Sigmoid colon (tissue), 6 donors: ENCODE measurements at regions not wholly inside any gene's neighbourhood (a gene's known extent, or its start where the extent isn't known, plus 50 kb on each side); places are given as distances from the start of the nearest gene placed in this dataset.
"Not testable (repeated sequence)": the region's sequence is repeated elsewhere in the genome, so short reads cannot be mapped to it uniquely, and the experiment has no call there.

ENCODE experiments used
- DNase-seq: peaks from one replicate; pipeline ENCODE4 v3.0.0-alpha.2; 2019
- H3K27ac ChIP-seq, 4 donors: fragments of 200-600 bp; sonication (generic); one replicate each; pipeline ENCODE4 v1.5.1; 2016 to 2019; ENCODE audit warnings: mild to moderate bottlenecking in 1 of 4
- H3K27me3 ChIP-seq, 3 donors: fragments of 200-600 bp; sonication (generic); one replicate each; pipeline ENCODE4 v1.5.1; 2019; ENCODE audit warnings: mild to moderate bottlenecking in 1 of 3
- H3K36me3 ChIP-seq, 4 donors: fragments of 200-600 bp; sonication (generic); one replicate each; pipeline ENCODE4 v1.5.1; 2016 to 2019
- H3K4me1 ChIP-seq, 4 donors: fragments of 200-600 bp; sonication (generic); one replicate each; pipeline ENCODE4 v1.5.1; 2017 to 2019
- H3K4me3 ChIP-seq, 4 donors: fragments of 200-600 bp; sonication (generic); one replicate each; pipeline ENCODE4 v1.5.1; 2017 to 2019; ENCODE audit warnings: mild to moderate bottlenecking in 2 of 4, moderate library complexity in 1 of 4
- H3K9me3 ChIP-seq, 4 donors: fragments of 200-600 bp in 3 of 4; sonication (generic) in 3 of 4; one replicate each; pipeline versions ENCODE4 v1.5.1 to v1.6.1; 2013 to 2019
- EP300 ChIP-seq, 4 donors: sonication (generic); formaldehyde crosslinking; IDR thresholded peaks; one replicate each; pipeline ENCODE4 v1.6.1; 2017; ENCODE audit warnings: antibody characterized with exemption in 4 of 4
- POLR2A ChIP-seq, 2 donors: fragments of 450-650 bp; IDR thresholded peaks; one replicate each; pipeline ENCODE4 v1.6.1; 2016; ENCODE audit warnings: antibody characterized with exemption in 2 of 2, mild to moderate bottlenecking in 2 of 2, moderate library complexity in 2 of 2
- POLR2AphosphoS5 ChIP-seq, 4 donors: sonication (generic); formaldehyde crosslinking; IDR thresholded peaks; one replicate each; pipeline ENCODE4 v1.6.1; 2017; ENCODE audit warnings: antibody characterized with exemption in 4 of 4
- WGBS, 2 donors: extraction: QIAGEN DNeasy Blood & Tissue Kit; methylation state at CpG; one replicate each; pipeline ENCODE4 v1.1.7; 2013; 5-methylcytosine and 5-hydroxymethylcytosine counted together
- intact Hi-C: fragments of 100-400 bp; cut with DNase I; formaldehyde crosslinking; loops from one replicate; pipeline ENCODE4 v1.15.1; 2023
- TF ChIP-seq, protein P1 (sequence below), 4 experiments: fragments of 450-650 bp in 3 of 4; fragments of 200-600 bp in 1 of 4; IDR thresholded peaks; one replicate each; pipeline ENCODE4 v1.5.1; 2016 to 2019; ENCODE audit warnings: antibody characterized with exemption in 4 of 4, mild to moderate bottlenecking in 3 of 4, moderate library complexity in 2 of 4
- donor health status: healthy with polysubstance abuse.
- donor health status: healthy.

DNA sequence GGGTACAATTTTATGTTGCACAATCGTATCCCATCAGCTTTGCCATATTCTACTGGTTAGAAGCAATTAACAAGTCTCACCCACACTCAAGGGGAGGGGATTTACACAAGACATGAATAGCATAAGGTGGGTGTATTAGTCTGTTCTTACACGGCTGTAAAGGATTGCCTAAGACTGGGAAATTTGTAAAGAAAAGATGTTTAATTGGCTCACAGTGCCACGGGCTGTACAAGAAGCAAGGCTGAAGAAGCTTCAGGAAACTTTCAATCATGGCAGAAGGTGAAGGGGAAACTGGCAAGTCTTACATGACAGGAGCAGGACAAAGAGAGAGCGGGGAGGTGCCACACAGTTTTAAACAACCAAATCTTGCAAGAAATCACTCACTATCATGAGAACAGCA lies 231.8 kb upstream of the AMIGO2 start:
- Histone ChIP-seq H3K27ac (no peak overlapping the region), H3K36me3 (no peaks in the 10 kb centered on the region), H3K9me3 (no peaks in the 10 kb centered on the region), H3K4me1 (peaks cover 0 to 2% (median under 1%) of the 10 kb centered on the region in 4 donors), H3K27me3 (no peaks in the 10 kb centered on the region), H3K4me3 (no peak overlapping the region)
- WGBS, 2 donors = 83% methylated on average over 4 of the region's 4 CpGs
- intact Hi-C loops = no loop called here
- no peak for DNase-seq
- TF ChIP-seq POLR2AphosphoS5 (IDR thresholded peaks at IDR 0.05) = no peak
- TF ChIP-seq, protein P1, sequence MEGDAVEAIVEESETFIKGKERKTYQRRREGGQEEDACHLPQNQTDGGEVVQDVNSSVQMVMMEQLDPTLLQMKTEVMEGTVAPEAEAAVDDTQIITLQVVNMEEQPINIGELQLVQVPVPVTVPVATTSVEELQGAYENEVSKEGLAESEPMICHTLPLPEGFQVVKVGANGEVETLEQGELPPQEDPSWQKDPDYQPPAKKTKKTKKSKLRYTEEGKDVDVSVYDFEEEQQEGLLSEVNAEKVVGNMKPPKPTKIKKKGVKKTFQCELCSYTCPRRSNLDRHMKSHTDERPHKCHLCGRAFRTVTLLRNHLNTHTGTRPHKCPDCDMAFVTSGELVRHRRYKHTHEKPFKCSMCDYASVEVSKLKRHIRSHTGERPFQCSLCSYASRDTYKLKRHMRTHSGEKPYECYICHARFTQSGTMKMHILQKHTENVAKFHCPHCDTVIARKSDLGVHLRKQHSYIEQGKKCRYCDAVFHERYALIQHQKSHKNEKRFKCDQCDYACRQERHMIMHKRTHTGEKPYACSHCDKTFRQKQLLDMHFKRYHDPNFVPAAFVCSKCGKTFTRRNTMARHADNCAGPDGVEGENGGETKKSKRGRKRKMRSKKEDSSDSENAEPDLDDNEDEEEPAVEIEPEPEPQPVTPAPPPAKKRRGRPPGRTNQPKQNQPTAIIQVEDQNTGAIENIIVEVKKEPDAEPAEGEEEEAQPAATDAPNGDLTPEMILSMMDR (IDR thresholded peaks at IDR 0.05) = no peak
- no peak for TF ChIP-seq EP300 (IDR thresholded peaks at IDR 0.05)
- no peak for TF ChIP-seq POLR2A (IDR thresholded peaks at IDR 0.05)

DNA sequence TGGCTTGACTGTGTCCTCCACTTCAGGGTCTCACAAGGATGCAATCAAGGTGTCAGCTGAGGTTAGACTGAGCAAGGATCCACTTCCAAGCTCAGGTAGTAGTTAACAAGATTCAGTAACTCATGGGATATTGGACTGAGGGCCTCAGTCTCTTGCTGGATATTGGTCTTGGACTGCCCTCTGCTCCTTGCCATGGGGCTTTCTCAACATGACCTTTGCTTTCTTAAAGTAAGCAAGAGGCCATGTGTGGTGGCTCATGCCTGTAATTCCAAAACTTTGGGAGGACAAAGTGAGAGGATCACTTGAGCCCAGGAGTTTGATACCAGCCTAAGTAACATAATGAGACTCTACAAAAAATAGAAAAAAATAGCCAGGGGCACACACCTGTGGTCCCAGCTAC lies 231.3 kb upstream of the AMIGO2 start:
- no peak overlapping the region for H3K4me3 ChIP-seq
- H3K36me3 ChIP-seq = no peaks in the 10 kb centered on the region
- no peak overlapping the region for H3K27ac ChIP-seq
- DNase-seq = no peak
- no peaks in the 10 kb centered on the region for H3K9me3 ChIP-seq
- no peak for TF ChIP-seq POLR2A (IDR thresholded peaks at IDR 0.05)
- TF ChIP-seq, protein P1 (IDR thresholded peaks at IDR 0.05) = no peak
- no peak for TF ChIP-seq POLR2AphosphoS5 (IDR thresholded peaks at IDR 0.05)
- TF ChIP-seq EP300 (IDR thresholded peaks at IDR 0.05) = no peak
- no peaks in the 10 kb centered on the region for H3K27me3 ChIP-seq
- H3K4me1 ChIP-seq = no peaks in the 10 kb centered on the region
- intact Hi-C loops = no loop called here

DNA sequence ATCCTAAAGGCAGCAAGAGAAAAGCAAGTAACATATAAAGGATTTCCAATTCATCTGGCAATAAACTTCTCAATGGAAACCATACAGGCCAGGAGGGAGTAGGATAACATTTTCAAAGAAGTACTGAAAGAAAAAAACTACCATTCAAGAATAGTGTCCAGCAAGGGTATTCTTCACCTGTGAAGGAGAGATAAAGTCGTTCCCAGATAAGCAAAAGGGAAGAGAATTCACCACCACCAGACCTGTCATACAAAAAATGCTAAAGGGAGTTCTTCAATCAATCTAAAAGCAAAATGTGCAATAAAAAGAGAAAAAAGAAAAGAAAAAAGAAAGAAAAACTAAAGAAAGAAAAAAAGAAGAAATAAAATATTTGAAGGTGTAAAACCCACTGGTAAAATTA lies 228.9 kb upstream of the AMIGO2 start:
- TF ChIP-seq POLR2AphosphoS5 (IDR thresholded peaks at IDR 0.05) = no peak
- TF ChIP-seq EP300 (IDR thresholded peaks at IDR 0.05) = no peak
- no peak for TF ChIP-seq POLR2A (IDR thresholded peaks at IDR 0.05)
- TF ChIP-seq, protein P1 (IDR thresholded peaks at IDR 0.05) = no peak
- intact Hi-C loops = loop anchor here (5.0 kb wide), 2 partner anchors 276 to 379 kb away; no protein-coding TSS in a partner anchor

GRCh38 chr12:47307680-47308399 lies 228.1 kb upstream of the AMIGO2 start:
- Histone ChIP-seq H3K36me3 (no peaks in the 10 kb centered on the region), H3K4me1 (peaks cover 0 to 8% (median 3%) of the 10 kb centered on the region in 4 donors), H3K27ac (no peak overlapping the region), H3K9me3 (no peaks in the 10 kb centered on the region), H3K27me3 (no peaks in the 10 kb centered on the region), H3K4me3 (no peak overlapping the region)
- TF ChIP-seq, protein P1 (IDR thresholded peaks at IDR 0.05) = peak in 3 of 4 experiments; percentile 25 to 45 (median 29)
- no peak for TF ChIP-seq POLR2AphosphoS5 (IDR thresholded peaks at IDR 0.05)
- TF ChIP-seq POLR2A (IDR thresholded peaks at IDR 0.05) = no peak
- TF ChIP-seq EP300 (IDR thresholded peaks at IDR 0.05) = no peak
- intact Hi-C loops = loop anchor here (5.0 kb wide), 2 partner anchors 276 to 379 kb away; no protein-coding TSS in a partner anchor
- DNase-seq = no peak
- WGBS, 2 donors = 48 to 52% methylated on average over 7 of the region's 7 CpGs

More for the DNA sequence above, 228.9 kb upstream of the AMIGO2 start:
- no peak overlapping the region for H3K4me3 ChIP-seq
- H3K27ac ChIP-seq = no peak overlapping the region
- no peaks in the 10 kb centered on the region for H3K4me1 ChIP-seq
- no peaks in the 10 kb centered on the region for H3K27me3 ChIP-seq
- no peaks in the 10 kb centered on the region for H3K36me3 ChIP-seq
- H3K9me3 ChIP-seq = no peaks in the 10 kb centered on the region
- WGBS, 2 donors = 88 to 90% methylated on average over 1 of the region's 1 CpG
- no peak for DNase-seq

DNA sequence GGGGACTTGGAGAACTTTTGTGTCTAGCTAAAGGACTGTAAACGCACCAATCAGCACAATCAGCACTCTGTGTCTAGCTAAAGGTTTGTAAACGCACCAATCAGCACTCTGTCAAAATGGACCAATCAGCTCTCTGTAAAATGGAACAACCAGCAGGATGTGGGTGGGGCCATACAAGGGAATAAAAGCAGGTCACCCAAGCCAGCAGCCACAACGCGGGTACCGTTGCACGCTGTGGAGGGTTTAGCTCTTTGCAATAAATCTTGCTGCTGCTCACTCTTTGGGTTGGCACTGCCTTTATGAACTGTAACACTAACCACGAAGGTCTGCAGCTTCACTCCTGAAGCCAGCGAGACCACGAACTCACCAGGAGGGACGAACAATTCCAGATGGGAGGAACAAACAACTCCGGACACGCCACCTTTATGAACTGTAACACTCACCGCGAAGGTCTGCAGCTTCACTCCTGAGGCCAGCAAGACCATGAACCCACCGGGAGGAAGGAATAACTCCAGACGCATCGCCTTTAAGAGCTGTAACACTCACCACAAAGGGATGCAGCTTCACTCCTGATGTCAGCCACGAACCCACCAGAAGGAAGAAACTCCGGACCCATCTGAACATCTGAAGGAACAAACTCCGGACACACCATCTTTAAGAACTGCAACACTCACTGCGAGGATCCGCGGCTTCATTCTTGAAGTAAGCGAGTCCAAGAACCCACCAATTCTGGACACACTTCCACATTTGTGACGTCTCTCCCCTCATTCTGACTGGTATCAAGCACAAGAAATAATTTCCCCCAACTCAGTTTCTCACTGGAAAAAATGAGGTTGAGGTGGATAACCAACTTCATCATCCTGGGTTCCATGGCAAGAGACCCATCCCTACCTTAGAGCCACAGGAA lies 227.3 kb upstream of the AMIGO2 start:
- H3K36me3 ChIP-seq, H3K9me3 ChIP-seq, H3K27ac ChIP-seq, H3K27me3 ChIP-seq, H3K4me3 ChIP-seq, DNase-seq: not testable (repeated sequence)
- intact Hi-C loops = loop anchor here (5.0 kb wide), 2 partner anchors 275 to 380 kb away; no protein-coding TSS in a partner anchor
- WGBS, 2 donors = 58 to 85% methylated on average over 25 of the region's 25 CpGs
- H3K4me1 ChIP-seq = peaks cover 0 to 14% (median 9%) of the 10 kb centered on the region in 4 donors
